ENCODE measurements at regions not wholly inside any gene's neighbourhood (a gene's known extent, or its start where the extent isn't known, plus 50 kb on each side); places are given as distances from the start of the nearest gene placed in this dataset.

DNA sequence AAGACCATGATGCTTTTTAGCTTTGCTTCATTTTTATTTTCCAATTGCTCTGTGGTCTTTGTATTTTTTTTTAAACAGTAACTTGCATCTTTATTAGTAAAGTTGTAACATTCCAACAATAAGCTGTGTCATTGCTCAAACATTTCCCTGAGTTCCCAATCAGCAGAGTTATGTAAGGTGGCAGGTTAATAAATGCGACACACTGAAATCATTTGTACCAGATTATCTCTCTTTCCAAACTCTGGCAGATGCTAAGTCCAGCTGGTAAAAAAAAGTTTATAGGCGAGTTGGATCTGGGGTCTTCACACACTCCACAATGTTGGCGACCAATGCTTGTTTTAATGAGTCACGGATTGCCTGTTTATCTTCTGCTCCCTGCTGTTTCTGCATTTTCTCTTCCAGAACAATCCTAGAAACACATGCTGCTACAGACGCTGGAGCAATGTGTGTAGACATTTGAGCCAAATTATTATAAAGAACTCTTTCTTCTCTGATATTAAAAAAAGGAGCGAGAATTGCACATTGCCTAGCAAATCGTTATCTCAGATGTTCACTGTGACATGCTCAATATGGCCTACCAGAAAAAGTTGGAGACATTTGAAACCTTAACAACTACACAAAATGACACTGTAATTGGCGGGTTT, 113.6 kb upstream of the IFNGR1 start:
- no peak for TF ChIP-seq ARNTL (CRISPR knock-in tag; IDR thresholded peaks at IDR 0.05; ENCODE audit: borderline replicate concordance, low read depth)
- no peak for TF ChIP-seq ZNF8 (CRISPR knock-in tag; IDR thresholded peaks at IDR 0.05)
- no peak for TF ChIP-seq CSRNP3 (CRISPR knock-in tag; IDR thresholded peaks at IDR 0.05)
- no peak for TF ChIP-seq SNAI2 (CRISPR knock-in tag; IDR thresholded peaks at IDR 0.05)
- no peak for TF ChIP-seq ZFP30 (CRISPR knock-in tag; IDR thresholded peaks at IDR 0.05)

All from SK-N-SH treated with all-trans-retinoic acid at 6 μM for 48 hours (cell line).